HCT116 (cell line): ENCODE measurements at regions not wholly inside any gene's neighbourhood (a gene's known extent, or its start where the extent isn't known, plus 50 kb on each side); places are given as distances from the start of the nearest gene placed in this dataset.

Experiments
- ATAC-seq: fragments of 200-7000 bp; cut with Tn5 transposase; 2 replicates; pipeline ENCODE4 v1.9.1; 2020; ENCODE audit warnings: mild to moderate bottlenecking, moderate library complexity
- BruUV-seq: library from RNA; stranded (reverse); fragments of 400-500 nt; replicated peaks from 2 replicates; lab custom pipeline; 2021; lab: Mats Ljungman, UMichigan
- CTCF ChIA-PET: fragments of 300-600 bp; sonication (Branson Sonifier 250); formaldehyde crosslinking; loops from one replicate; lab custom pipeline; 2021; ENCODE audit warnings: antibody characterized with exemption; lab: Charles Lee
- POLR2A ChIA-PET: fragments of 300-600, 350-600 bp; sonication (Branson Sonifier 250); formaldehyde crosslinking; loops from one replicate; lab custom pipeline; 2021; ENCODE audit warnings: antibody characterized with exemption; lab: Charles Lee
- RAD21 ChIA-PET, 2 experiments: fragments of 300-600 bp; sonication (Branson Sonifier 250); formaldehyde crosslinking; loops; one replicate each; lab custom pipeline; 2023; ENCODE audit warnings: low total read pairs in 2 of 2; ENCODE audit not compliant: uncharacterized antibody in 2 of 2, unreplicated experiment in 2 of 2, low non-redundant PET in 1 of 2; lab: Charles Lee
- DNase-seq: peaks from one replicate; pipeline ENCODE4 v3.0.0-alpha.2; 2010; ENCODE audit warnings: low read depth, low spot score
- H2AFZ ChIP-seq: fragments of 200-600 bp; shearing (Covaris generic), sonication (generic); 2 replicates; pipeline ENCODE4 v1.6.1; 2017; ENCODE audit warnings: low read depth, mixed run types, mixed read lengths, antibody characterized with exemption, low read length; ENCODE audit not compliant: poor library complexity, severe bottlenecking
- H3K27ac ChIP-seq: 2 replicates; pipeline ENCODE4 v1.5.1; 2012; ENCODE audit warnings: low read depth, low read length
- H3K27me3 ChIP-seq: fragments of 200-600 bp; sonication (generic); 2 replicates; pipeline ENCODE4 v1.6.1; 2016; ENCODE audit warnings: mixed run types, low read length, mixed read lengths; ENCODE audit not compliant: insufficient read depth
- H3K36me3 ChIP-seq, 2 experiments: fragments of 200-500 bp in 1 of 2; fragments of 200-600 bp in 1 of 2; sonication (Bioruptor generic) in 1 of 2; sonication (generic) in 1 of 2; 2 replicates each; pipeline versions ENCODE4 v1.5.1 to v1.6.1; 2014 to 2016; ENCODE audit warnings: low read length in 2 of 2, inconsistent platforms in 1 of 2, mixed read lengths in 1 of 2, mixed run types in 1 of 2; ENCODE audit not compliant: insufficient read depth in 2 of 2, control insufficient read depth in 1 of 2
- H3K4me1 ChIP-seq, 2 experiments: fragments of 200-600 bp in 1 of 2; sonication (generic) in 1 of 2; 2 replicates each; pipeline versions ENCODE4 v1.5.1 to v1.6.1; 2012 to 2017; ENCODE audit warnings: low read length in 2 of 2, inconsistent platforms in 1 of 2, mild to moderate bottlenecking in 1 of 2, mixed read lengths in 1 of 2, mixed run types in 1 of 2, moderate library complexity in 1 of 2; ENCODE audit not compliant: insufficient read depth in 2 of 2, control insufficient read depth in 1 of 2
- H3K4me2 ChIP-seq: fragments of 200-600 bp; sonication (generic); 2 replicates; pipeline ENCODE4 v1.6.1; 2017; ENCODE audit warnings: mixed run types, low read length, mixed read lengths
- H3K4me3 ChIP-seq, 2 experiments: fragments of 200-600 bp in 1 of 2; sonication (generic) in 1 of 2; replicated peaks in 1 of 2; 2 replicates each; pipeline ENCODE4 v1.5.1; 2011 to 2016; ENCODE audit warnings: low read length in 2 of 2, control low read depth in 1 of 2, low read depth in 1 of 2, mild to moderate bottlenecking in 1 of 2, mixed read lengths in 1 of 2, mixed run types in 1 of 2
- H3K79me2 ChIP-seq: fragments of 200-600 bp; sonication (generic); 2 replicates; pipeline ENCODE4 v1.6.1; 2017; ENCODE audit warnings: mild to moderate bottlenecking, mixed run types, low read length, moderate library complexity, mixed read lengths; ENCODE audit not compliant: insufficient read depth
- H3K9ac ChIP-seq: fragments of 200-600 bp; sonication (generic); 2 replicates; pipeline ENCODE4 v1.6.1; 2016; ENCODE audit warnings: low read length, mixed read lengths
- H3K9me2 ChIP-seq: fragments of 200-600 bp; sonication (generic), shearing (Covaris generic); 2 replicates; pipeline ENCODE4 v1.6.1; 2017; ENCODE audit warnings: mixed run types, mild to moderate bottlenecking, moderate library complexity; ENCODE audit not compliant: insufficient read depth
- H3K9me3 ChIP-seq, 2 experiments: fragments of 200-500 bp in 1 of 2; fragments of 200-600 bp in 1 of 2; sonication (Bioruptor generic) in 1 of 2; sonication (generic) in 1 of 2; 2 replicates each; pipeline ENCODE4 v1.6.1; 2014 to 2017; ENCODE audit warnings: low read length in 2 of 2, mixed read lengths in 2 of 2, inconsistent platforms in 1 of 2, low read depth in 1 of 2, mild to moderate bottlenecking in 1 of 2, mixed run types in 1 of 2, moderate library complexity in 1 of 2; ENCODE audit not compliant: control insufficient read depth in 1 of 2, insufficient read depth in 1 of 2
- H4K20me1 ChIP-seq: fragments of 200-600 bp; sonication (generic), shearing (Covaris generic); 2 replicates; pipeline ENCODE4 v1.6.1; 2017; ENCODE audit warnings: mixed run types, mild to moderate bottlenecking, moderate library complexity; ENCODE audit not compliant: insufficient read depth
- CBX3 ChIP-seq: IDR thresholded peaks from 2 replicates; pipeline ENCODE4 v1.6.1; 2012; ENCODE audit warnings: low read depth
- ELF1 ChIP-seq: IDR thresholded peaks from 2 replicates; pipeline ENCODE4 v1.6.1; 2012; ENCODE audit warnings: low read depth, borderline replicate concordance
- JUND ChIP-seq: IDR thresholded peaks from 2 replicates; pipeline ENCODE4 v1.6.1; 2012
- POLR2AphosphoS5 ChIP-seq: IDR thresholded peaks from 2 replicates; pipeline ENCODE4 v1.6.1; 2011; ENCODE audit warnings: mild to moderate bottlenecking, low read depth, low read length, moderate library complexity
- SP1 ChIP-seq: IDR thresholded peaks from 2 replicates; pipeline ENCODE4 v1.6.1; 2012; ENCODE audit warnings: low read depth
- SRF ChIP-seq: IDR thresholded peaks from 2 replicates; pipeline ENCODE4 v1.6.1; 2012; ENCODE audit warnings: low read depth
- TCF7L2 ChIP-seq: IDR thresholded peaks from 2 replicates; pipeline ENCODE4 v1.7.0; 2011; ENCODE audit warnings: borderline replicate concordance, inconsistent platforms; ENCODE audit not compliant: insufficient read depth, insufficient read length; ENCODE audit errors: extremely low read depth
- ZFX ChIP-seq: fragments of 450-650 bp; IDR thresholded peaks from 2 replicates; pipeline ENCODE4 v1.6.1; 2017
- intact Hi-C: fragments of 100-400 bp; cut with micrococcal nuclease; formaldehyde crosslinking; loops from 2 replicates; pipeline ENCODE4 v1.10.0; 2022
- TF ChIP-seq, protein P1 (sequence below): IDR thresholded peaks from 2 replicates; pipeline ENCODE4 v1.6.1; 2011; ENCODE audit warnings: mild to moderate bottlenecking, low read length, moderate library complexity; ENCODE audit not compliant: insufficient replicate concordance; ENCODE audit errors: extremely low read depth
- TF ChIP-seq, protein P2 (sequence below), 3 experiments: fragments of 200-600 bp in 1 of 3; sonication (generic) in 1 of 3; IDR thresholded peaks in 2 of 3; conservative IDR thresholded peaks in 1 of 3; 2 replicates each; pipeline ENCODE4 v1.5.1; 2012 to 2017; ENCODE audit warnings: low read depth in 2 of 3, low read length in 2 of 3, antibody characterized with exemption in 1 of 3, borderline replicate concordance in 1 of 3, control low read depth in 1 of 3, mild to moderate bottlenecking in 1 of 3, mixed read lengths in 1 of 3, mixed run types in 1 of 3, moderate library complexity in 1 of 3; ENCODE audit not compliant: insufficient read depth in 1 of 3
- TF ChIP-seq, protein P3 (sequence below): IDR thresholded peaks from 2 replicates; pipeline ENCODE4 v1.6.1; 2012; ENCODE audit warnings: low read depth

DNA sequence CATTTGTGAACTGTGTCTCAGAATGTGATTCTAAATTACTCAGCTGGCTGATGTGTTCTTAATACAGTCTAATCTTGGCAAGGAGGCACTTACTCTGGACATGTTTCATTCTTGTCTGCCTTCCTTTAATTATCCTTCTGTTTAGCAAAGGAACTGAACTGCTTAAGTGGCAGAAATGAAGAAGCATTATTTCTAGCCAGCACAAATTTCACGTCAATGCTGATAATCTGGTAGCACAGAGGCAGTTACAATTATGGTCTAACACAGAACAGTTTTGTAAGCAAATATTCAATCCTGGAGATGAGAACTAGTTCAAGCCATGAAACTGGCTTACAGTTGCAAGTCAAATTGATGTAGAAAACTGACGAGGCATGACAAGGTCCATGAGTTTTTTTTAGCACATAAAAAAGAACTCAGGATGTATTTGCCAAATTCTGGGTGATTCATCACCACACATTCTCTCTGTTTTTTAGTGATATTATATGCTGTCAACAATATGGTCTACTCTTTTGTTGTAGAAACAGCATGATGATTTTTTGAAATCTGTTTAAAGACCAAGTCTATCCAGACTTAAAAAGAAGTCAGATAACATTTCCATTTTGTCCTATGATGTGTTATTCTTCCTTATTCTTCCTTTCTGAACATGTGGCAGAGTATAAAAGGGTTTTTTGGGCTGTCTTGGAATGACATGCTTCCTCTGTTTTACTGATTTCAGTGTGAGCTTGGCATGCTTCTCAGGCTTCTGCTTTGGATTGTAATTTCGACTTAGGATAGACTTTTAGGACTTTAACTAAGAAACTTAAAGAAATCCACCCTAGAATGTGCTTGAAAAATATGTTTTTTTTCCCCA, 154.8 kb downstream of the DNAJB9 start:
- H3K79me2 ChIP-seq: no peaks in the 10 kb centered on the region
- no peak for DNase-seq
- H3K4me3 ChIP-seq: no peak overlapping the region
- H3K27me3 ChIP-seq: no peaks in the 10 kb centered on the region
- no peak overlapping the region for H3K9ac ChIP-seq
- H3K36me3 ChIP-seq: no peaks in the 10 kb centered on the region
- no peaks in the 10 kb centered on the region for H3K9me3 ChIP-seq
- CTCF ChIA-PET: no interaction called here
- POLR2A ChIA-PET: no interaction called here
- ATAC-seq: no peak
- intact Hi-C loops: no loop called here
- H4K20me1 ChIP-seq: no peaks in the 10 kb centered on the region
- H3K4me1 ChIP-seq: no peaks in the 10 kb centered on the region
- no peak overlapping the region for H3K4me2 ChIP-seq
- no peaks in the 10 kb centered on the region for H3K9me2 ChIP-seq
- RAD21 ChIA-PET: no interaction called here
- no peak overlapping the region for H3K27ac ChIP-seq
- no TSS peak for BruUV-seq
- TF ChIP-seq ZFX: no peak
- H2AFZ ChIP-seq: no peak overlapping the region

DNA sequence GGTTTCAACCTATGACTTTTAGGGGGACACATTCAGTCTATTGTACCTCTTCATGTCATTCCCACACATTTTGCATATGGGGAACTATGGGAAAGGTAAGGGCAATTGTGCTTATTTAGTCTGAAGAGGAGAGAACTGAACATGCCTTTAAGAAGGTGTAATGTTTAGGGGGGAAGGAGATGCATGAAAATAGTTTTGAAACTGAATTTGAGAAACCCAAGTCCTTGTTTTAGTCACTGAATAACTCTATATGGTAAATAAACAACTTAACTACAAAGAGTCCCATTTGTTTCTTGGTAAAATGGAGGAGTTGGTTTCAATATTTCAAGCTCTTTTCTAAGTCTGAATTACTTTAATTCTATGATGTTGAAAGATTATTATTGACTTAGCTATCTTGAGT, 166.1 kb downstream of the DNAJB9 start:
- ChIA-PET POLR2A (no interaction called here), RAD21 (no interaction called here), CTCF (no interaction called here)
- Histone ChIP-seq H4K20me1 (no peaks in the 10 kb centered on the region), H3K27me3 (no peaks in the 10 kb centered on the region; the same call in 1 of the 2 replicates), H3K9me3 (no peaks in the 10 kb centered on the region), H3K9me2 (no peaks in the 10 kb centered on the region), H3K4me2 (no peak overlapping the region), H3K4me1 (no peaks in the 10 kb centered on the region), H3K27ac (no peak overlapping the region), H3K79me2 (no peaks in the 10 kb centered on the region), H3K36me3 (no peaks in the 10 kb centered on the region), H2AFZ (no peak overlapping the region), H3K4me3 (no peak overlapping the region), H3K9ac (no peak overlapping the region)
- BruUV-seq: no TSS peak
- DNase-seq (no peak), ATAC-seq (no peak)
- intact Hi-C loops: no loop called here
- TF ChIP-seq ZFX (no peak), CBX3 (no peak), JUND (no peak), ELF1 (no peak), SP1 (no peak), SRF (no peak), POLR2AphosphoS5 (no peak), TCF7L2 (no peak)
- TF ChIP-seq, protein P1, sequence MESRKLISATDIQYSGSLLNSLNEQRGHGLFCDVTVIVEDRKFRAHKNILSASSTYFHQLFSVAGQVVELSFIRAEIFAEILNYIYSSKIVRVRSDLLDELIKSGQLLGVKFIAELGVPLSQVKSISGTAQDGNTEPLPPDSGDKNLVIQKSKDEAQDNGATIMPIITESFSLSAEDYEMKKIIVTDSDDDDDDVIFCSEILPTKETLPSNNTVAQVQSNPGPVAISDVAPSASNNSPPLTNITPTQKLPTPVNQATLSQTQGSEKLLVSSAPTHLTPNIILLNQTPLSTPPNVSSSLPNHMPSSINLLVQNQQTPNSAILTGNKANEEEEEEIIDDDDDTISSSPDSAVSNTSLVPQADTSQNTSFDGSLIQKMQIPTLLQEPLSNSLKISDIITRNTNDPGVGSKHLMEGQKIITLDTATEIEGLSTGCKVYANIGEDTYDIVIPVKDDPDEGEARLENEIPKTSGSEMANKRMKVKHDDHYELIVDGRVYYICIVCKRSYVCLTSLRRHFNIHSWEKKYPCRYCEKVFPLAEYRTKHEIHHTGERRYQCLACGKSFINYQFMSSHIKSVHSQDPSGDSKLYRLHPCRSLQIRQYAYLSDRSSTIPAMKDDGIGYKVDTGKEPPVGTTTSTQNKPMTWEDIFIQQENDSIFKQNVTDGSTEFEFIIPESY: no peak
- TF ChIP-seq, protein P2, sequence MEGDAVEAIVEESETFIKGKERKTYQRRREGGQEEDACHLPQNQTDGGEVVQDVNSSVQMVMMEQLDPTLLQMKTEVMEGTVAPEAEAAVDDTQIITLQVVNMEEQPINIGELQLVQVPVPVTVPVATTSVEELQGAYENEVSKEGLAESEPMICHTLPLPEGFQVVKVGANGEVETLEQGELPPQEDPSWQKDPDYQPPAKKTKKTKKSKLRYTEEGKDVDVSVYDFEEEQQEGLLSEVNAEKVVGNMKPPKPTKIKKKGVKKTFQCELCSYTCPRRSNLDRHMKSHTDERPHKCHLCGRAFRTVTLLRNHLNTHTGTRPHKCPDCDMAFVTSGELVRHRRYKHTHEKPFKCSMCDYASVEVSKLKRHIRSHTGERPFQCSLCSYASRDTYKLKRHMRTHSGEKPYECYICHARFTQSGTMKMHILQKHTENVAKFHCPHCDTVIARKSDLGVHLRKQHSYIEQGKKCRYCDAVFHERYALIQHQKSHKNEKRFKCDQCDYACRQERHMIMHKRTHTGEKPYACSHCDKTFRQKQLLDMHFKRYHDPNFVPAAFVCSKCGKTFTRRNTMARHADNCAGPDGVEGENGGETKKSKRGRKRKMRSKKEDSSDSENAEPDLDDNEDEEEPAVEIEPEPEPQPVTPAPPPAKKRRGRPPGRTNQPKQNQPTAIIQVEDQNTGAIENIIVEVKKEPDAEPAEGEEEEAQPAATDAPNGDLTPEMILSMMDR (IDR thresholded peaks at IDR 0.05 in 2 of 3, conservative IDR thresholded peaks at IDR 0.05 in 1 of 3; ENCODE audit: borderline replicate concordance in 1 of 3, insufficient read depth in 1 of 3, low read depth in 2 of 3, low read length in 2 of 3): no peak
- TF ChIP-seq, protein P3, sequence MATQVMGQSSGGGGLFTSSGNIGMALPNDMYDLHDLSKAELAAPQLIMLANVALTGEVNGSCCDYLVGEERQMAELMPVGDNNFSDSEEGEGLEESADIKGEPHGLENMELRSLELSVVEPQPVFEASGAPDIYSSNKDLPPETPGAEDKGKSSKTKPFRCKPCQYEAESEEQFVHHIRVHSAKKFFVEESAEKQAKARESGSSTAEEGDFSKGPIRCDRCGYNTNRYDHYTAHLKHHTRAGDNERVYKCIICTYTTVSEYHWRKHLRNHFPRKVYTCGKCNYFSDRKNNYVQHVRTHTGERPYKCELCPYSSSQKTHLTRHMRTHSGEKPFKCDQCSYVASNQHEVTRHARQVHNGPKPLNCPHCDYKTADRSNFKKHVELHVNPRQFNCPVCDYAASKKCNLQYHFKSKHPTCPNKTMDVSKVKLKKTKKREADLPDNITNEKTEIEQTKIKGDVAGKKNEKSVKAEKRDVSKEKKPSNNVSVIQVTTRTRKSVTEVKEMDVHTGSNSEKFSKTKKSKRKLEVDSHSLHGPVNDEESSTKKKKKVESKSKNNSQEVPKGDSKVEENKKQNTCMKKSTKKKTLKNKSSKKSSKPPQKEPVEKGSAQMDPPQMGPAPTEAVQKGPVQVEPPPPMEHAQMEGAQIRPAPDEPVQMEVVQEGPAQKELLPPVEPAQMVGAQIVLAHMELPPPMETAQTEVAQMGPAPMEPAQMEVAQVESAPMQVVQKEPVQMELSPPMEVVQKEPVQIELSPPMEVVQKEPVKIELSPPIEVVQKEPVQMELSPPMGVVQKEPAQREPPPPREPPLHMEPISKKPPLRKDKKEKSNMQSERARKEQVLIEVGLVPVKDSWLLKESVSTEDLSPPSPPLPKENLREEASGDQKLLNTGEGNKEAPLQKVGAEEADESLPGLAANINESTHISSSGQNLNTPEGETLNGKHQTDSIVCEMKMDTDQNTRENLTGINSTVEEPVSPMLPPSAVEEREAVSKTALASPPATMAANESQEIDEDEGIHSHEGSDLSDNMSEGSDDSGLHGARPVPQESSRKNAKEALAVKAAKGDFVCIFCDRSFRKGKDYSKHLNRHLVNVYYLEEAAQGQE: no peak
